Mammary epithelial cell (primary cell): ENCODE measurements at regions not wholly inside any gene's neighbourhood (a gene's known extent, or its start where the extent isn't known, plus 50 kb on each side); places are given as distances from the start of the nearest gene placed in this dataset.

Source experiments
- CTCF ChIP-seq, 2 donors: IDR thresholded peaks in 1 of 2; conservative IDR thresholded peaks in 1 of 2; 2 replicates each; pipeline ENCODE4 v1.5.1; 2011 to 2012; ENCODE audit warnings: inconsistent platforms in 2 of 2, low read length in 2 of 2, mild to moderate bottlenecking in 2 of 2, control low read depth in 1 of 2, low read depth in 1 of 2; ENCODE audit not compliant: insufficient read depth in 1 of 2; ENCODE audit errors: extremely low read depth in 1 of 2
- EZH2 ChIP-seq: IDR thresholded peaks from 2 replicates; pipeline ENCODE4 v1.6.1; 2012; ENCODE audit warnings: low read length, inconsistent platforms, borderline replicate concordance

DNA sequence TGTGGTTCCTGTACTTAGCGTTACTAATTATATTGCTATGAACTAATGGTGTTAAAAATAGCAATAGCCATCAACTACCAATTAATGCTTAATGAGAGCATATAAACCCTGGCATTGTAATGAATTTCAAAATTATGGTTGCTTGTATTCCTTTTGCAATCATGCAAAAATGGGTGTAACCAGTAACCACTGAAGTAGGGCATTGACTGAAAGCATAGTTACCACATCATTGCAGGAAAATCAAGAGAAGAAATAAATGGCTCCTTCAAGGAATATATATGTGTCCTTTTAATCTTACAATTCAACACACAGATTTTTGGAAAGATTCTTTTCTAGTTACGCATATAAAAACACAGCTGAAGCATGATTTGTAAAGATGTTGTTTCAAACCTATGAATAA lies 328.3 kb upstream of the AGTR1 start:
- TF ChIP-seq CTCF (conservative IDR thresholded peaks at IDR 0.05 in 1 of 2, IDR thresholded peaks at IDR 0.05 in 1 of 2; ENCODE audit: extremely low read depth in 1 of 2, insufficient read depth in 1 of 2, low read depth in 1 of 2, low read length in 2 of 2) = no peak
- no peak for TF ChIP-seq EZH2
